Mucosa of descending colon (tissue), 3 donors: ENCODE measurements at regions not wholly inside any gene's neighbourhood (a gene's known extent, or its start where the extent isn't known, plus 50 kb on each side); places are given as distances from the start of the nearest gene placed in this dataset.

Source experiments
- ATAC-seq: fragments of 200-7000 bp; cut with Tn5 transposase; one replicate; pipeline ENCODE4 v1.9.1; 2020; ENCODE audit warnings: mild to moderate bottlenecking, moderate library complexity
- DNase-seq, 3 donors: peaks; one replicate each; pipeline ENCODE4 v3.0.0-alpha.2; 2020
- H3K36me3 ChIP-seq: fragments of 200-600 bp; one replicate; pipeline ENCODE4 v1.8.0; 2021; ENCODE audit warnings: low read depth, mild to moderate bottlenecking
- H3K4me1 ChIP-seq: fragments of 200-600 bp; one replicate; pipeline ENCODE4 v1.8.0; 2021; ENCODE audit warnings: low read depth, mild to moderate bottlenecking
- H3K4me3 ChIP-seq: fragments of 200-600 bp; one replicate; pipeline ENCODE4 v1.8.0; 2021; ENCODE audit warnings: mild to moderate bottlenecking
- H3K9me3 ChIP-seq: fragments of 200-600 bp; one replicate; pipeline ENCODE4 v1.8.0; 2021; ENCODE audit warnings: mild to moderate bottlenecking
- CTCF ChIP-seq: fragments of 200-600 bp; IDR thresholded peaks from one replicate; pipeline ENCODE4 v1.8.0; 2022; ENCODE audit warnings: antibody characterized with exemption, mild to moderate bottlenecking
- intact Hi-C, 2 donors: fragments of 100-400 bp; cut with DNase I in 1 of 2; cut with micrococcal nuclease in 1 of 2; formaldehyde crosslinking; loops; one replicate each; pipeline versions ENCODE4 v1.11.0 to v1.11.1; 2022; cut with DNase I, micrococcal nuclease
- donor health status: DM: no; HTN: no; CAD: no; lungs with moderate emphysema.
- donor health status: DM: no; HTN: no; CAD: no.
- donor health status: DM: no; HTN: yes; CAD: no.

DNA sequence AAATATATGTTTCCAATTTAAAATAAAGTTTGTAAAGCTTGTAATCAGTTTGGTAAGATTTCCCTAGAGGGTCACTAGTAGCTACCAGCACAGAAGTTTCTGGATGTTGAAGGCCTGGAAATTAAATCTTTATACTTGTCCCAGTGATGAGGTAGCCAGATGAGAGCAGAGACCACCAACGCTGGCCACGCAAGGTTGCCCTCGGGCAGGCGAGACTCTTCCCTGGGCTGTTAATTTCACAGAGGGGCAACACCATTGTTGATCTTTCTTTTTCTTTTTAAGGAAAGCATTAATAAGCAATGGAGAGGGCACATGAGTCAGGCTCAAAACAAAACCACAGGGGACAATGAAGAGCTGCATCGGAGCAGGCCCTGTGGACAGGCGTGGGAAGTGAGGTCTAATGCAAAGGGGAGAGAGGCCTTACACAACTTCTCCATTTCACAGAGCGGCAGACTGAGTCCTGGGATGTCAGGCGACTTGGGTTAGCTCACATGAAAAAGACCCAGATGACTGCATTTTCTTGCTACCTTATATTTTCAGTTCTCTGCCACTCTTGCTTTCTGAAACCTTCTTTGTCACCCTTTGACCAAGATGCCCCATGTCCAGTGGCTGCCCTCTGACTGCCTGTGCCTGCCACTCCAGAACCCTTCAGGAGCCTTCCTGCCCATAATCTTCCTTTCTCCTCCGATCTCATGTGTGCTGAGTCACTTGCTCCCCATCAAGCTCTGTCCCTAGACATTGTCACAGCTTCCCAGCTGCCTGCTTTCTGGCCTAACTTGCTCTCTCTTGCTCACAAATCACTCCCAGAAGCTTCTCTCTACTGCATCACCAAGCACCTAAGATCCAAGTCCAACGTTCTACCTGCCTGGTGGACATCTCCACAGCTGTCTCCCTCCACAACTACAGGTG is 107.7 kb upstream of the CDYL start:
- Histone ChIP-seq H3K4me3 (no peak overlapping the region), H3K36me3 (no peaks in the 10 kb centered on the region), H3K4me1 (no peaks in the 10 kb centered on the region), H3K9me3 (no peaks in the 10 kb centered on the region)
- DNase-seq (no peak), ATAC-seq (no peak)
- TF ChIP-seq CTCF, result no peak
- intact Hi-C loops, result no loop called here

GRCh38 chr6:4667591-4667990 is 108.6 kb upstream of the CDYL start:
- H3K36me3 ChIP-seq, result no peaks in the 10 kb centered on the region
- H3K4me1 ChIP-seq, result no peaks in the 10 kb centered on the region
- H3K9me3 ChIP-seq, result no peaks in the 10 kb centered on the region
- no peak for DNase-seq
- ATAC-seq, result no peak
- no peak overlapping the region for H3K4me3 ChIP-seq
- TF ChIP-seq CTCF, result no peak
- intact Hi-C loops, result no loop called here

GRCh38 chr6:4666886-4667513 is 109.2 kb upstream of the CDYL start:
- ATAC-seq, result no peak
- H3K36me3 ChIP-seq, result no peaks in the 10 kb centered on the region
- no peak overlapping the region for H3K4me3 ChIP-seq
- intact Hi-C loops, result no loop called here
- DNase-seq, result no peak
- no peaks in the 10 kb centered on the region for H3K9me3 ChIP-seq
- TF ChIP-seq CTCF, result no peak
- no peaks in the 10 kb centered on the region for H3K4me1 ChIP-seq

DNA sequence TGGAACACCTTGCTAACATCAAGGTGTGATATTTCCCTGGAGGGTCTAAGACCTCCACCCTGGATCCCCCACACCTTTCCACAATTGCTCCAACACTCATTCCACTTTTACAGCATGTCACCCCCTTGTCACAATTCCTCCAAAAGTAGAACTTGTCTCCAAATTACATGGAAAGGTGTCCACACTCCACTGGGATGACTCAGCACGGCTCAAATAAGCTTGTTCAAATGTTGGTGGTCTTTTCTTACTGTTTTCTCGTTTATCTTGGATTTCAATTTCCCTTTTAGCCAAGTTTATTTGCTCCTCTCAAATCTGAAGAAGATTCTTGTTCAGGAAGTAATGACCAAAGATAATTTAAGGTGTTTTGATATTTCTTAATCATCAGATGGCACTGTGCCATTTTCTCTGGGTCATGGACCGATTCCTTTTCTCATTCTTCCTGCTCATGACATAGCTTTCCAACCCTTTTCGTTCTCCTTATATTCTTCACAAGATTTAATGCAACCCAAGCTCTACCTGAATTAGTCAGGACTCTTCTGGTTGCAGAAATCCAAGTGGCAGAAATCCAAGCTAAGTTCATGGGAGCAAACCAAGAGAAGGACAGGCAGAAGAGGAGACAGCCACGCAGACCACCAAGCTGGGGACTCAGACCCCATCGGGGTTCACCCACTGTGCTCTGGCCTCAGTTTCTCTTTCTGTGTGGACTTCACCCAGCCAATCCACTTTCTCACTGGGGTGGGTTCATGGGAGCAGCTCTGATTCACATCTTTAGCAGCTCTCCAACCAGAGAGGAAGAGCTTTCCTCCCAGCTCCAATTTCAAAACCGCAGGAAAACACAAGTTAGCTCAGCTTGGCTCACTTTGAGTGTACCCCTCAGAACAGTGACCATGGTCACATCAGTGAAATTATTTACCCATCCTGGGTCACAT is 110.5 kb upstream of the CDYL start:
- no peaks in the 10 kb centered on the region for H3K9me3 ChIP-seq
- no peak overlapping the region for H3K4me3 ChIP-seq
- TF ChIP-seq CTCF, result no peak
- DNase-seq (no peak), ATAC-seq (no peak)
- H3K36me3 ChIP-seq, result no peaks in the 10 kb centered on the region
- no peaks in the 10 kb centered on the region for H3K4me1 ChIP-seq
- intact Hi-C loops, result no loop called here

DNA sequence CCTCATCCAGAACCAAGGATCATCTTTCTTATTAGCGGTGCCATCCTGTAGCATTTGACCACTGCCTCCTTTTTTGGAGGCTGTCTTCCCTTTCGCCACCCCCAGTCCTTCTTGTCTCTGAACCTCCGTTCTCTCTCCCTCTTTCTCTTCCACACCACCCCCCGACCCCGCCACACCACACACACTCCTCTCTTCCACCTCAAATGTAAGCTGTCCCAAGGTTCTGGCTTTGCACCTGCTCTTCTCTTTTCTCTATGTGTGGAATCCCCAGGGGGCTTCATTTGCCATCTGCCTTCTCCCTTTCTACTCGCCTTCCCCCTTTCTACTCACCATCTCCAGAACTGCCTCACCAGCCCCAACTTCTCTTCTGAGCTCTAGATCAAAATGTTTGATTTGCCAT is 111.3 kb upstream of the CDYL start:
- ATAC-seq (no peak), DNase-seq (no peak)
- Histone ChIP-seq H3K9me3 (no peaks in the 10 kb centered on the region), H3K4me1 (no peaks in the 10 kb centered on the region), H3K4me3 (no peak overlapping the region), H3K36me3 (no peaks in the 10 kb centered on the region)
- no peak for TF ChIP-seq CTCF
- intact Hi-C loops, result no loop called here
